ENCODE measurements at regions not wholly inside any gene's neighbourhood (a gene's known extent, or its start where the extent isn't known, plus 50 kb on each side); places are given as distances from the start of the nearest gene placed in this dataset.
"Not testable (repeated sequence)": the region's sequence is repeated elsewhere in the genome, so short reads cannot be mapped to it uniquely, and the experiment has no call there.

DNA sequence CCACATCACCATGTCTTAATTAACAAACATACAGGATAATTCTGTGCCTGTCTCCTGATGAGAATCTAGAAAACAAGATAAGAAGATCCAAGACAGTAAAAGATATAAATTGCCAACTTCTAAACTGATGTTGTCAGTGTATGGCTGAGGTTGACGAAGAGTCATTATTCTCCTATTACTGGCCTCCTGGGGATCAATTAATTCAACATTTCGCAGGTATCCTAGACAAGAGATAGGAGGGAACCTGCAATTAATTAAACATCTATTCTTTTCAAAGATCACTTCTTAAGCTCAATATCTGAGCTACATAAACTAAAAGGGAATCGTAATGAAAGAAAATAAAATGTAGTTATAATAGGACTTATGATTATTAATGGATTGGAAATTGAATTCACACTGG lies 232.0 kb upstream of the GRIA1 start:
- intact Hi-C loops (cut with DNase I, micrococcal nuclease) = no loop called here
- H3K4me1 ChIP-seq (ENCODE audit: low read depth) = no peaks in the 10 kb centered on the region
- TF ChIP-seq, protein P1, sequence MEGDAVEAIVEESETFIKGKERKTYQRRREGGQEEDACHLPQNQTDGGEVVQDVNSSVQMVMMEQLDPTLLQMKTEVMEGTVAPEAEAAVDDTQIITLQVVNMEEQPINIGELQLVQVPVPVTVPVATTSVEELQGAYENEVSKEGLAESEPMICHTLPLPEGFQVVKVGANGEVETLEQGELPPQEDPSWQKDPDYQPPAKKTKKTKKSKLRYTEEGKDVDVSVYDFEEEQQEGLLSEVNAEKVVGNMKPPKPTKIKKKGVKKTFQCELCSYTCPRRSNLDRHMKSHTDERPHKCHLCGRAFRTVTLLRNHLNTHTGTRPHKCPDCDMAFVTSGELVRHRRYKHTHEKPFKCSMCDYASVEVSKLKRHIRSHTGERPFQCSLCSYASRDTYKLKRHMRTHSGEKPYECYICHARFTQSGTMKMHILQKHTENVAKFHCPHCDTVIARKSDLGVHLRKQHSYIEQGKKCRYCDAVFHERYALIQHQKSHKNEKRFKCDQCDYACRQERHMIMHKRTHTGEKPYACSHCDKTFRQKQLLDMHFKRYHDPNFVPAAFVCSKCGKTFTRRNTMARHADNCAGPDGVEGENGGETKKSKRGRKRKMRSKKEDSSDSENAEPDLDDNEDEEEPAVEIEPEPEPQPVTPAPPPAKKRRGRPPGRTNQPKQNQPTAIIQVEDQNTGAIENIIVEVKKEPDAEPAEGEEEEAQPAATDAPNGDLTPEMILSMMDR (IDR thresholded peaks at IDR 0.05) = no peak
- no peak overlapping the region for H3K4me3 ChIP-seq
- H3K9me3 ChIP-seq = peaks cover 5% of the 10 kb centered on the region
- DNase-seq = no peak
- ATAC-seq = no peak
- no peaks in the 10 kb centered on the region for H3K36me3 ChIP-seq (ENCODE audit: low read depth)

DNA sequence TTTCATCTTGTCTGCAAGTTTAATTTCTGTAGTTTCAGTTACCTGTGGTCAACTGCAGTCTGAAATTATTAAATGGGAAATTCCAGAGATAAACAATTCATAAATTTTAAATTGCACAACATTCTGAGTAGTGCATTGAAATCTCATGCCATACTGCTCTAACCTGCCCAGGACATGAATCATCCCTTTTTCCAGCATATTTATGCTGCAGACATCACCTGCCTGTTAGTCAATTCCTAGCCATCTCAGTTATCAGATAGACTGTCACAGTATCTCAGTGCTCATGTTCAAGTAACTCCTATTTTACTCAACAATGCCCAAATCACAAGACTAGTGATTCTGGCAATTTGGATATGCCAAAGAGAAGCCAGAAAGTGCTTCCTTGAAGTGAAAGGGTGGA lies 223.0 kb upstream of the GRIA1 start:
- H3K4me3 ChIP-seq = no peak overlapping the region
- intact Hi-C loops (cut with DNase I, micrococcal nuclease) = no loop called here
- ATAC-seq (no peak), DNase-seq (no peak)
- no peaks in the 10 kb centered on the region for H3K36me3 ChIP-seq (ENCODE audit: low read depth)
- no peaks in the 10 kb centered on the region for H3K4me1 ChIP-seq (ENCODE audit: low read depth)
- TF ChIP-seq, protein P1 (IDR thresholded peaks at IDR 0.05) = no peak
- H3K9me3 ChIP-seq = peaks cover 6% of the 10 kb centered on the region

DNA sequence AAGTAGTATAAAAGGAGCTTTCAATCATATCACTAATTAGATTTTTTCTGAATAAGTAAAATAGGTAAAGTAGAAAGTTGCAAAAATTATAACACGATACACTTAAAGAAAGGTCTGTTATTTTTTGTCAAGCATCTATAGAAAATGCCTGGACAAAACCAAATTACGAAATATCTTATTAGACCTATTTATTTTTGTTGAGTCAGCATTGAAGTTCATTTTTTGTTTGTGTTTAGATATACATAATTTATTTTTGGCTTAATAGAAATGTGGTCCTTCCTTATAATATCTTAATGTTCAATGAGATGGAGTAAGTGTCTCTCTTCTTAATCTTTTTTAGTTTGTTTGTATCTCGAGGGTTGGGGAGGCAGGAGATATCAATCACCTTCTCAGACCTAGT lies 214.8 kb upstream of the GRIA1 start:
- H3K4me1 ChIP-seq (ENCODE audit: low read depth) = no peaks in the 10 kb centered on the region
- H3K36me3 ChIP-seq (ENCODE audit: low read depth) = no peaks in the 10 kb centered on the region
- no peak overlapping the region for H3K4me3 ChIP-seq
- TF ChIP-seq, protein P1 (IDR thresholded peaks at IDR 0.05) = no peak
- intact Hi-C loops (cut with DNase I, micrococcal nuclease) = no loop called here
- DNase-seq = no peak
- ATAC-seq = no peak
- H3K9me3 ChIP-seq = peaks cover 20% of the 10 kb centered on the region

DNA sequence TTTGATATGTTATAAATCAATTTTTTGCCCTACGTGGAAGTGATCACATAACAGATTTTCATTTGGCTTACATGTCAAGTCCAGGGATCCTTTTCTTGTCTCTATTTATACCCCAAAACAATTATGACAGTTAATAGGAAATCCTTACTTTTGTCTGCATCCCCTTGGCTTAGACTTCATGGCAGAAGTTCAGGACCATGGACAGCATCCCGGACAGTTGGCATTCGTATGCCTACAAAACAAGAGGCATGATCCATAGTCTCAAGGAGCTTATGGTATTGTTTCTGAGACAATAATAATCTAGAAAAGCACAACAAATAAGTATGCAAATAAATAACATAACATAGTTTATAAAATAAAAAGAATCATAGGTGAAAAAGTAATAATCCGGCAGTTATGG lies 214.3 kb upstream of the GRIA1 start:
- no peak for ATAC-seq

DNA sequence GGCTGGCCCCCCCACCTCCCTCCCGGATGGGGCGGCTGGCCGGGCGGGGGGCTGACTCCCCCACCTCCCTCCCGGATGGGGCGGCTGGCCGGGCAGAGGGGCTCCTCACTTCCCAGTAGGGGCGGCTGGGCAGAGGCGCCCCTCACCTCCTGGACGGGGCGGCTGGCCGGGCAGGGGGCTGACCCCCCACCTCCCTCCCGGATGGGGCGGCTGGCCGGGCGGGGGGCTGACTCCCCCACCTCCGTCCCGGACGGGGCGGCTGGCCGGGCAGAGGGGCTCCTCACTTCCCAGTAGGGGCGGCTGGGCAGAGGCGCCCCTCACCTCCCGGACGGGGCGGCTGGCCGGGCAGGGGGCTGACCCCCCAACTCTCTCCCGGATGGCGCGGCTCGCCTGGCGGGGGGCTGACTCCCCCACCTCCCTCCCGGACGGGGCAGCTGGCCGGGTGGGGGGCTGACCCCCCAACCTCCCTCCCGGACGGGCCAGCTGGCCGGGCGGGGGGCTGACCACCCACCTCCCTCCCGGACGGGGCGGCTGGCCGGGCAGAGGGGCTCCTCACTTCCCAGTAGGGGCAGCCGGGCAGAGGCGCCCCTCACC lies 194.1 kb upstream of the GRIA1 start:
- ATAC-seq; DNase-seq; H3K9me3 ChIP-seq; H3K4me3 ChIP-seq; H3K36me3 ChIP-seq (ENCODE audit: low read depth); intact Hi-C loops (cut with DNase I, micrococcal nuclease); H3K4me1 ChIP-seq (ENCODE audit: low read depth): not testable (repeated sequence)

More for the DNA sequence above, 214.3 kb upstream of the GRIA1 start:
- peak in 1 of 3 donors; percentile 6 for DNase-seq
- Histone ChIP-seq H3K36me3 (ENCODE audit: low read depth) (no peaks in the 10 kb centered on the region), H3K4me3 (no peak overlapping the region), H3K4me1 (ENCODE audit: low read depth) (no peaks in the 10 kb centered on the region), H3K9me3 (peaks cover 20% of the 10 kb centered on the region)
- TF ChIP-seq, protein P1 (IDR thresholded peaks at IDR 0.05) = no peak
- intact Hi-C loops (cut with DNase I, micrococcal nuclease) = no loop called here

DNA sequence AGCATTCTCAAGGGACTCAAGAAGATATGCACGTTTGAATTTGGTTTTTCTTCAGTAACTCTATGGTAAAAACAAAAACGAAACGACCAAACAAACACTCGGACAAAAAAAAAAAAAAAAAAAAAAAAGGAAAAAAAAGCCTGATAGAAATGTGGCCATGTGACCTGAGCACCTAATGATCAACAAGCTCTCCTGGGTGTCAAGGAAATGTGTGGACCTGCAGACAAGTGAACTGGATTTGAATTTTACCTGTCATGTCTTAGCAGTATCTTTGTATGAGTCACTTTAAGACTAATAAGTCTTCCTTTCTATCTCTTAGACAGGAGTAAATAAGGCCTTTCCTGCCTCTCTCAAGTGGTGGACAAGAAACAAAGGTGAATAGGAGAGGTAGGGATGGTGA lies 190.6 kb upstream of the GRIA1 start:
- H3K36me3 ChIP-seq (ENCODE audit: low read depth) = no peaks in the 10 kb centered on the region
- H3K4me3 ChIP-seq = no peak overlapping the region
- intact Hi-C loops (cut with DNase I, micrococcal nuclease) = no loop called here
- DNase-seq (no peak), ATAC-seq (no peak)
- no peaks in the 10 kb centered on the region for H3K4me1 ChIP-seq (ENCODE audit: low read depth)
- peaks cover 10% of the 10 kb centered on the region for H3K9me3 ChIP-seq
- TF ChIP-seq, protein P1 (IDR thresholded peaks at IDR 0.05) = no peak

Data from mucosa of descending colon (tissue), 3 donors.